Bronchial epithelial cell (primary cell): ENCODE measurements at regions not wholly inside any gene's neighbourhood (a gene's known extent, or its start where the extent isn't known, plus 50 kb on each side); places are given as distances from the start of the nearest gene placed in this dataset.

Experiments
- DNase-seq: peaks from one replicate; pipeline ENCODE4 v3.0.0-alpha.2; 2010; ENCODE audit warnings: low read depth
- FAIRE-seq: peaks from 2 replicates; lab custom pipeline; 2011; peaks lifted over from hg19 to GRCh38; lab: Jason Lieb, UNC
- H3K27me3 ChIP-seq: 2 replicates; pipeline ENCODE4 v1.5.1; 2011; ENCODE audit warnings: low read length; ENCODE audit not compliant: control insufficient read depth, insufficient read depth
- H3K36me3 ChIP-seq: 2 replicates; pipeline ENCODE4 v1.5.1; 2011; ENCODE audit warnings: low read length; ENCODE audit not compliant: control insufficient read depth, insufficient read depth
- H3K4me3 ChIP-seq: 2 replicates; pipeline ENCODE4 v1.5.1; 2011; ENCODE audit warnings: mild to moderate bottlenecking, low read depth, low read length, control low read depth
- CTCF ChIP-seq: IDR thresholded peaks from 2 replicates; pipeline ENCODE4 v1.5.1; 2011; ENCODE audit warnings: mild to moderate bottlenecking, moderate library complexity, low read length, control low read depth, inconsistent platforms; ENCODE audit not compliant: insufficient read depth, severe bottlenecking

GRCh38 chr14:100403802-100404365 is 80.7 kb downstream of the SLC25A47 start:
- Histone ChIP-seq H3K27me3 (no peaks in the 10 kb centered on the region), H3K4me3 (no peak overlapping the region), H3K36me3 (no peaks in the 10 kb centered on the region)
- TF ChIP-seq CTCF = no peak
- FAIRE-seq (no peak), DNase-seq (no peak)

- Histone ChIP-seq H3K36me3 (no peaks in the 10 kb centered on the region), H3K27me3 (no peaks in the 10 kb centered on the region), H3K4me3 (no peak overlapping the region)
- DNase-seq (no peak), FAIRE-seq (no peak)
- no peak for TF ChIP-seq CTCF
These were observed 81.3 kb downstream of the SLC25A47 start for GRCh38 chr14:100404419-100404818.

GRCh38 chr14:100405760-100406455 is 82.8 kb downstream of the SLC25A47 start:
- Histone ChIP-seq H3K4me3 (no peak overlapping the region), H3K36me3 (no peaks in the 10 kb centered on the region), H3K27me3 (no peaks in the 10 kb centered on the region)
- FAIRE-seq = peak; percentile 73
- no peak for DNase-seq
- TF ChIP-seq CTCF = no peak

- peak; percentile 55 for DNase-seq
- Histone ChIP-seq H3K27me3 (no peaks in the 10 kb centered on the region), H3K4me3 (no peak overlapping the region), H3K36me3 (no peaks in the 10 kb centered on the region)
- peak; percentile 28 for FAIRE-seq
- TF ChIP-seq CTCF = no peak
These were observed 83.5 kb downstream of the SLC25A47 start for GRCh38 chr14:100406505-100407131.

GRCh38 chr14:100407376-100408102 is 84.4 kb downstream of the SLC25A47 start:
- H3K36me3 ChIP-seq = no peaks in the 10 kb centered on the region
- TF ChIP-seq CTCF = no peak
- FAIRE-seq (no peak), DNase-seq (no peak)
- H3K27me3 ChIP-seq = no peaks in the 10 kb centered on the region
- H3K4me3 ChIP-seq = no peak overlapping the region
